ENCODE measurements at regions not wholly inside any gene's neighbourhood (a gene's known extent, or its start where the extent isn't known, plus 50 kb on each side); places are given as distances from the start of the nearest gene placed in this dataset.

GRCh38 chr18:14936313-14936712, 188.3 kb downstream of the ANKRD30B start:
- no peak for TF ChIP-seq POLR2AphosphoS5 (IDR thresholded peaks at IDR 0.05)
- TF ChIP-seq CTCF (IDR thresholded peaks at IDR 0.05): no peak
- no peak for TF ChIP-seq POLR2A (IDR thresholded peaks at IDR 0.05)

All from breast epithelium (tissue), 3 donors.